GM20000 (cell line): ENCODE measurements at regions not wholly inside any gene's neighbourhood (a gene's known extent, or its start where the extent isn't known, plus 50 kb on each side); places are given as distances from the start of the nearest gene placed in this dataset.

ENCODE experiments used
- DNase-seq: peaks from one replicate; pipeline ENCODE4 v3.0.0; 2012; ENCODE audit warnings: low spot score
- CTCF ChIP-seq: IDR thresholded peaks from 2 replicates; pipeline ENCODE4 v1.5.1; 2012; ENCODE audit warnings: mild to moderate bottlenecking, control low read depth; ENCODE audit errors: extremely low read depth, missing control alignments

- no peak for TF ChIP-seq CTCF
- no peak for DNase-seq
These were observed 114.3 kb downstream of the RBFOX3 start for GRCh38 chr17:79496422-79497005.

- TF ChIP-seq CTCF = no peak
- no peak for DNase-seq
These were observed 115.2 kb downstream of the RBFOX3 start for GRCh38 chr17:79495665-79496064.

GRCh38 chr17:79491006-79491405, 119.8 kb downstream of the RBFOX3 start:
- TF ChIP-seq CTCF = no peak
- no peak for DNase-seq

- TF ChIP-seq CTCF = no peak
- no peak for DNase-seq
These were observed 120.3 kb downstream of the RBFOX3 start for GRCh38 chr17:79490530-79490929.

- TF ChIP-seq CTCF = no peak
- no peak for DNase-seq
These were observed 123.7 kb downstream of the RBFOX3 start for GRCh38 chr17:79487149-79487548.

- TF ChIP-seq CTCF = no peak
- no peak for DNase-seq
These were observed 124.9 kb downstream of the RBFOX3 start for GRCh38 chr17:79485991-79486390.

GRCh38 chr17:79485419-79485985, 125.3 kb downstream of the RBFOX3 start:
- DNase-seq = no peak
- no peak for TF ChIP-seq CTCF
